Heart left ventricle (tissue), 16 donors: ENCODE measurements at regions not wholly inside any gene's neighbourhood (a gene's known extent, or its start where the extent isn't known, plus 50 kb on each side); places are given as distances from the start of the nearest gene placed in this dataset.

ENCODE experiments used
- ATAC-seq, 4 donors: fragments of 200-7000 bp; cut with Tn5 transposase; one replicate each; pipeline ENCODE4 v1.9.1; 2020 to 2022; ENCODE audit warnings: moderate library complexity in 4 of 4, mild to moderate bottlenecking in 3 of 4, moderate number of reproducible peaks in 1 of 4
- DNase-seq, 5 donors: peaks; one replicate each; pipeline ENCODE4 v3.0.0-alpha.2; 2020
- H3K27ac ChIP-seq, 12 donors: fragments of 200-600 bp; sonication (generic) in 4 of 12; one replicate each; pipeline versions ENCODE4 v1.5.0 to v1.8.0; 2016 to 2022; ENCODE audit warnings: mild to moderate bottlenecking in 2 of 12
- H3K27me3 ChIP-seq, 9 donors: fragments of 200-600 bp; sonication (generic) in 2 of 9; one replicate each; pipeline versions ENCODE4 v1.5.1 to v1.8.0; 2016 to 2022; ENCODE audit warnings: mild to moderate bottlenecking in 3 of 9
- H3K36me3 ChIP-seq, 9 donors: fragments of 200-600 bp; sonication (generic) in 2 of 9; one replicate each; pipeline versions ENCODE4 v1.5.0 to v1.8.0; 2018 to 2022; ENCODE audit warnings: mild to moderate bottlenecking in 2 of 9
- H3K4me1 ChIP-seq, 12 donors: fragments of 200-600 bp; sonication (generic) in 4 of 12; one replicate each; pipeline versions ENCODE4 v1.5.0 to v1.8.0; 2016 to 2022; ENCODE audit warnings: mild to moderate bottlenecking in 3 of 12
- H3K4me3 ChIP-seq, 12 donors: fragments of 200-600 bp; sonication (generic) in 4 of 12; one replicate each; pipeline versions ENCODE4 v1.5.0 to v1.8.0; 2017 to 2022; ENCODE audit warnings: mild to moderate bottlenecking in 9 of 12, moderate library complexity in 4 of 12
- H3K9me3 ChIP-seq, 12 donors: fragments of 200-600 bp; sonication (generic) in 4 of 12; one replicate each; pipeline versions ENCODE4 v1.5.0 to v1.8.0; 2016 to 2022; ENCODE audit warnings: mild to moderate bottlenecking in 1 of 12
- CTCF ChIP-seq, 12 donors: fragments of 200-600 bp; sonication (generic) in 4 of 12; IDR thresholded peaks; one replicate each; pipeline versions ENCODE4 v1.5.0 to v1.8.0; 2018 to 2022; ENCODE audit warnings: antibody characterized with exemption in 12 of 12, mild to moderate bottlenecking in 5 of 12
- POLR2A ChIP-seq, 2 donors: fragments of 450-650 bp; IDR thresholded peaks; one replicate each; pipeline ENCODE4 v1.6.1; 2017; ENCODE audit warnings: antibody characterized with exemption in 2 of 2, mild to moderate bottlenecking in 2 of 2, moderate library complexity in 2 of 2
- WGBS, 4 donors: extraction: QIAGEN DNeasy Blood & Tissue Kit in 2 of 4; methylation state at CpG; one replicate each; pipeline versions ENCODE4 v1.1.5 to v1.1.7; 2013 to 2018; 5-methylcytosine and 5-hydroxymethylcytosine counted together
- intact Hi-C, 10 donors: fragments of 100-400 bp; cut with DNase I; formaldehyde crosslinking; loops; one replicate each; pipeline versions ENCODE4 v1.11.1 to v1.14.2; 2022
- donor health status: ischemic (EF 13 %, LVEDD 7.1; RV severe dilation, severe dysfunction).
- donor health status: healthy with polysubstance abuse.
- donor health status: DM: no; HTN: yes; CAD: no.
- donor health status: DM: no; HTN: no; CAD: no.
- donor health status: ischemic (EF 25% LVEDD 6.9; RV normal size, moderate dysfunction).
- donor health status: ischemic (EF 25% LVEDD 5.7; RV mildly dilated, moderate dysfunction).
- donor health status: healthy.
- donor health status: DM: yes; HTN: yes; CAD: no.
- donor health status: ischemic (EF 35%, LVEDD 5.7; RV mildly dilated, moderate dysfunction).
- donor health status: nonischemic (EF 11% LVEDD 7.7; RV severe dilation, severe dysfunction).
- donor health status: DM: yes; HTN: yes; CAD: no.
- donor health status: PGD.
- donor health status: ischemic (EF 29% LVEDD 5.4; RV normal size, mild dysfunction).
- donor health status: nonischemic (EF 23%, LVEDD 6.1; RV moderate dilation, normal function).

GRCh38 chr2:147398996-147399395 lies 445.8 kb upstream of the ACVR2A start:
- Histone ChIP-seq H3K27me3 (no peaks in the 10 kb centered on the region), H3K9me3 (peaks cover 0 to under 1% (median 0%) of the 10 kb centered on the region in 12 donors), H3K4me1 (no peaks in the 10 kb centered on the region), H3K27ac (no peak overlapping the region), H3K4me3 (no peak overlapping the region), H3K36me3 (no peaks in the 10 kb centered on the region)
- ATAC-seq (no peak), DNase-seq (no peak)
- intact Hi-C loops = no loop called here
- WGBS, 4 donors = 38 to 50% (median 45%) methylated on average over 2 of the region's 2 CpGs
- TF ChIP-seq CTCF (IDR thresholded peaks at IDR 0.05) (no peak), POLR2A (IDR thresholded peaks at IDR 0.05) (no peak)

GRCh38 chr2:147398301-147398700 lies 446.5 kb upstream of the ACVR2A start:
- no peaks in the 10 kb centered on the region for H3K27me3 ChIP-seq
- TF ChIP-seq POLR2A (IDR thresholded peaks at IDR 0.05) = no peak
- H3K9me3 ChIP-seq = no peaks in the 10 kb centered on the region
- intact Hi-C loops = no loop called here
- no peaks in the 10 kb centered on the region for H3K4me1 ChIP-seq
- no peak for DNase-seq
- 74 to 85% (median 85%) methylated on average over 2 of the region's 2 CpGs for WGBS, 4 donors
- H3K36me3 ChIP-seq = no peaks in the 10 kb centered on the region
- no peak overlapping the region for H3K4me3 ChIP-seq
- no peak overlapping the region for H3K27ac ChIP-seq
- ATAC-seq = no peak

GRCh38 chr2:147396890-147397289 lies 447.9 kb upstream of the ACVR2A start:
- no peak for DNase-seq
- ATAC-seq = no peak
- Histone ChIP-seq H3K4me3 (no peak overlapping the region), H3K36me3 (no peaks in the 10 kb centered on the region), H3K4me1 (no peaks in the 10 kb centered on the region), H3K27me3 (no peaks in the 10 kb centered on the region), H3K9me3 (no peaks in the 10 kb centered on the region), H3K27ac (no peak overlapping the region)
- no peak for TF ChIP-seq CTCF (IDR thresholded peaks at IDR 0.05)
- TF ChIP-seq POLR2A (IDR thresholded peaks at IDR 0.05) = no peak
- 92 to 99% (median 95%) methylated on average over 3 of the region's 3 CpGs for WGBS, 4 donors
- intact Hi-C loops = no loop called here

- intact Hi-C loops = no loop called here
- DNase-seq (no peak), ATAC-seq (no peak)
- H3K27ac ChIP-seq = no peak overlapping the region
- H3K36me3 ChIP-seq = no peaks in the 10 kb centered on the region
- H3K27me3 ChIP-seq = no peaks in the 10 kb centered on the region
- no peak overlapping the region for H3K4me3 ChIP-seq
- H3K4me1 ChIP-seq = no peaks in the 10 kb centered on the region
- TF ChIP-seq POLR2A (IDR thresholded peaks at IDR 0.05) = no peak
- TF ChIP-seq CTCF (IDR thresholded peaks at IDR 0.05) = no peak
- H3K9me3 ChIP-seq = no peaks in the 10 kb centered on the region
Observed at GRCh38 chr2:147394179-147394790, 450.5 kb upstream of the ACVR2A start.

- H3K27me3 ChIP-seq = no peaks in the 10 kb centered on the region
- no peak for DNase-seq
- no peaks in the 10 kb centered on the region for H3K4me1 ChIP-seq
- ATAC-seq = no peak
- no peaks in the 10 kb centered on the region for H3K36me3 ChIP-seq
- 85 to 89% (median 86%) methylated on average over 3 of the region's 3 CpGs for WGBS, 4 donors
- H3K4me3 ChIP-seq = no peak overlapping the region
- H3K27ac ChIP-seq = no peak overlapping the region
- intact Hi-C loops = no loop called here
- no peaks in the 10 kb centered on the region for H3K9me3 ChIP-seq
- TF ChIP-seq CTCF (IDR thresholded peaks at IDR 0.05) (no peak), POLR2A (IDR thresholded peaks at IDR 0.05) (no peak)
Observed at GRCh38 chr2:147392180-147392579, 452.6 kb upstream of the ACVR2A start.
